Epithelial cell of proximal tubule (primary cell): ENCODE measurements at regions not wholly inside any gene's neighbourhood (a gene's known extent, or its start where the extent isn't known, plus 50 kb on each side); places are given as distances from the start of the nearest gene placed in this dataset.

Source experiments
- DNase-seq: peaks from one replicate; pipeline ENCODE4 v3.0.0-alpha.2; 2011; ENCODE audit warnings: low read depth
- H3K4me3 ChIP-seq: 2 replicates; pipeline ENCODE4 v1.5.1; 2011; ENCODE audit warnings: low read depth, mild to moderate bottlenecking, low read length
- TF ChIP-seq, protein P1 (sequence below): conservative IDR thresholded peaks from 2 replicates; pipeline ENCODE4 v1.5.1; 2012; ENCODE audit warnings: low read depth, mild to moderate bottlenecking, low read length

DNA sequence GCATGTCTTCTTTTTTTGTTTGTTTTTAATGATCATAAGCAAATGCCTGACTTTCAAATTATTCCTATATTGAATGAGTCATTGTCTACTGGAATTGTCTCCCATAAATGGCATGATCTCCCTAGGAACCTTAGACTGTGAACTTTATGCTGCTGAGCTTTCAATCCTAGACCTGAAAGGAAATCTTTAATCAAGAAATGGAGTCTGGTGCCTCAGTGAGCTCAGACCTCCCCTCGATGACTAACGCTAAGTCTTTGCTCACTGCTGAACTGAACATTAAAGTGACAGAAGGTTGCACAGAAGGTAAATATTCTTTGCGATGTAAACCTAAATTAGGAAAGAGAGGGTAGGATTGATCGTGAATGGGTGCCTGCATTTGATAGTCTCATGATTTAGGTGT lies 745.2 kb upstream of the WWC1 start:
- TF ChIP-seq, protein P1, sequence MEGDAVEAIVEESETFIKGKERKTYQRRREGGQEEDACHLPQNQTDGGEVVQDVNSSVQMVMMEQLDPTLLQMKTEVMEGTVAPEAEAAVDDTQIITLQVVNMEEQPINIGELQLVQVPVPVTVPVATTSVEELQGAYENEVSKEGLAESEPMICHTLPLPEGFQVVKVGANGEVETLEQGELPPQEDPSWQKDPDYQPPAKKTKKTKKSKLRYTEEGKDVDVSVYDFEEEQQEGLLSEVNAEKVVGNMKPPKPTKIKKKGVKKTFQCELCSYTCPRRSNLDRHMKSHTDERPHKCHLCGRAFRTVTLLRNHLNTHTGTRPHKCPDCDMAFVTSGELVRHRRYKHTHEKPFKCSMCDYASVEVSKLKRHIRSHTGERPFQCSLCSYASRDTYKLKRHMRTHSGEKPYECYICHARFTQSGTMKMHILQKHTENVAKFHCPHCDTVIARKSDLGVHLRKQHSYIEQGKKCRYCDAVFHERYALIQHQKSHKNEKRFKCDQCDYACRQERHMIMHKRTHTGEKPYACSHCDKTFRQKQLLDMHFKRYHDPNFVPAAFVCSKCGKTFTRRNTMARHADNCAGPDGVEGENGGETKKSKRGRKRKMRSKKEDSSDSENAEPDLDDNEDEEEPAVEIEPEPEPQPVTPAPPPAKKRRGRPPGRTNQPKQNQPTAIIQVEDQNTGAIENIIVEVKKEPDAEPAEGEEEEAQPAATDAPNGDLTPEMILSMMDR = no peak
- H3K4me3 ChIP-seq = no peak overlapping the region
- no peak for DNase-seq

DNA sequence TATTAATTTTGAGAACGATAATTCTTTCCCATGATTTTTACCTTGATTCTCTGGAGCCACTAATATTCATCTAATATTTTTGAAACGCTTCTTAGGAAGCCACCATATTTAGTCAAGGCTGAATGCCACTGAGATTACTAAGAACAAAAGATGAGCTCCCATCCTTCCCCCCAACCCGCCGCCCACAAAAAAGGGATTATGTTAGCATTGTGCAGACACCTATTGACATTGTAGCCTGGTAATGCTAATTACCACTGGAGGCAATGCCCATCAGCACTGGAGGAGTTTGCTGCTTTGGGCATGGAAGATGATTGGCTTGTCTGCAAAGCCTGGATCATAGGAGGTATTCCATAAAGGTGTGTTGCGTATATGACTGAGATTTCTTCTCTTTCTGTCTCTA lies 739.1 kb upstream of the WWC1 start:
- H3K4me3 ChIP-seq = no peak overlapping the region
- TF ChIP-seq, protein P1 = no peak
- no peak for DNase-seq

DNA sequence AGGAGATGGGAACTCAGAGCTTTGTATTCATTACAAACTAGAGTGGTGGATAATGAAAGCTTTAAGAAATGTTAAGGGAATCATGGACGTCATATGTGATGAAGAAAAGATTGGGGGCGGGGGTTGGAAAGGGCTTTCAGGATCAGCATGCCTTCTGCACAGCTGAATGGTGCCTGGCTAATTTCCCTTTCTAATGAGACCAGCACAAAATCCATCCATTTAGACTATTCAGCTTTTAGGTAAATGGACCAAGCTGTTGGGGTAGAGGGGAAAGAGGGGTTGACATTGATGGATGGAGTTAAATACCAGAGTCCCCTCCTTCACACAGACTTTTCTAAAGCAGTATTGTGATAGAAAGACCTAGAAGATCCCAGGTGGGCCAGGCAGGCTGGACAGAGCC lies 737.9 kb upstream of the WWC1 start:
- no peak overlapping the region for H3K4me3 ChIP-seq
- TF ChIP-seq, protein P1 = no peak
- DNase-seq = no peak

DNA sequence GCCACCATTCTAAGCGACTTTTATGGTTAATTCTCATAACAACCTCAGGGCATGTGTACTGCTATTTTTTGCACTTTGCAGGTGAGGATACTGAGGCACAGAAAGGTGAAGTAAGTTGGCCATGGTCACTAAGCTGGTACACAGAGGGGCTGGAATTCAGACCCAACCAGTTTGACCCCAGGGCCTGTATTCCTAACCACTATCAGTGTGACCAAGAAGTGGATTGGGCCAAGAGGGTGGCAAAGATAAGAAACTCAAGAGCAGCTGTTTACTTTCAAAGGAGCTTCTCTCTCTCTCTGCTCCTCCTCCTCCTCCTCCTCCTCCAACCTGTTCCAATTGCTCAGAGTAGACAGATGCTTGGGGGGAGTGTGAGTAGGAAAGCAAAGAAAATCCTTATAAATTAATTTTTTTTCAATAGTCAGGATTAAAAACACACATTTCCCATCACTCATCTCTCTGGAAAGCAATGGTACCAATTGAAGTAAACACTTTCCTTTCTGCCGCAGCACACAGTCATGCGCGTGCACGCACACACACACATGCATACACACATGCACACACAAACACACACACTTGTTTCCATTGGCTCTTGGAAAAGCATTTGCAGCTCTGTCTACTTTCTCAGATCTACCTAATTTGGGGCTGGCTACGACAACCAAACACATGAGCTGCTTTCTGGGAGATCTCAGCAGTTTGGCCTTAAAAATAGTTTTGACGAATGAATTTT lies 736.7 kb upstream of the WWC1 start:
- H3K4me3 ChIP-seq = no peak overlapping the region
- no peak for DNase-seq
- TF ChIP-seq, protein P1 = no peak

DNA sequence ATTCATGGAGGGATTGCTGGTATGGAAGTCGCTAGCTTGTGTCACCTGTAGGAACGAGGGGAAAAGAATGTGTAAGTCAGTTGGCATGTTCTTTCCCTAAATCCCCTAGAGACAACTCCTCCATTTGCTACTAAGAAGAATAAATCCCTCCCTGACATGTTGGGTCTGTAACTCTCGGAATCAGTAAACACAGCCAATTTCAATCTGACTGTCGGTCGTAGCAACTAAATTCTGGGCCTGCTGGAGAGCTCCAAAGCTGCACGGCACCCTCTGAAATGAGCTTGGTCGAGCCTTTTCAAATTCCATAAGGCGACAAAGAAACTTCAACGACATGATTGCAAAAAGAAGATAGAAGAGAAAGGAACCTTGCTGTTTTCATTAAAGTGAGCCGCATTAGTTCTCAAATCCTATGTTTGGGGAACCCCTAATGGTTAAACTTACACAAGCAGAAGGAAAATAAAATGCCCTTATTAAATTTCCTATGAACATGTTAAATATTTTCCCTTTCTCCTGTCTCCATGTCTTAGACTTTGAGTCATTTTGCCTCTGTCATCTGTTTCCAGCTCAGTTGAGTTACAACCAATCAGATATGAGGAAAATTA lies 735.8 kb upstream of the WWC1 start:
- no peak for DNase-seq
- no peak overlapping the region for H3K4me3 ChIP-seq
- TF ChIP-seq, protein P1 = peak; percentile 10

DNA sequence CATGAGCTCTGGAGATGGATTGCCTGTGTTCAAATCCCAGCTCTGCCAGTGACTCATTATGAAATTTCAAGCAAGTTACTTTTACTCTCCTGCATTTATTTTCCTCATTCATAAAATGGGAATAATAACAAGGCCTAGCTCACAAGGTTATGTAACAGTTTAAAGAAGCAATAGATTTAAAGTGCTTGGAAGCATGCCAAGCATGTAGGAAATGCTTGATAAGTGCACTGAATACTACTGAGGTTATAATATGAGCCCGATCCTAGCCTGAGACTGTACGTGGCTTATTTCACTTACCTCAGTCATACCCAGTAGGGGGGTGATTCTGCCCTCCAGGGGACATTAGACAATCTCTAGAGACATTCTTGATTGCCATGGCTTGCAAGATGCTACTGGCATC lies 734.1 kb upstream of the WWC1 start:
- TF ChIP-seq, protein P1 = no peak
- no peak overlapping the region for H3K4me3 ChIP-seq
- no peak for DNase-seq

DNA sequence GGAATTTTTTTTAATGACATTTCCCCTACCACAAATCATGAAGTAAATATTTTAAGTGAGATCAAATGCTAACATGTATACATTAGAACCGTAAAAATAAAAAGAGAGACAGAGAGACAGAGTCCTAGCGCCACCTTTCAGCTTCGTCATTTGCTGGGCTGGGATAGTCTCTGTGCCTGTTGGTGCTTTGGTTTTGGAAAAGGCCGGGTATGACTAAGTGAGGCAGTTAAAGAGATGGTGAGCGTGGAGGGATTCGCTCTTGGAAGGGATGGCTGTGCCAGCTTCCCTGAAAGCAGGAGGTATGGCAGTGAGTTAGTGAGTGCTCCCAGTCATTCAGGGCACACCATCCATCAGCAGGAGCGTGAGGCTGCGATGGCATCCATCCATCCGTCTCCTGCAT lies 729.6 kb upstream of the WWC1 start:
- TF ChIP-seq, protein P1 = no peak
- H3K4me3 ChIP-seq = no peak overlapping the region
- no peak for DNase-seq
